Ascending aorta (tissue), 2 donors: ENCODE measurements at regions not wholly inside any gene's neighbourhood (a gene's known extent, or its start where the extent isn't known, plus 50 kb on each side); places are given as distances from the start of the nearest gene placed in this dataset.

Experiments used
- DNase-seq, 2 donors: peaks; one replicate each; pipeline ENCODE4 v3.0.0-alpha.2; 2019; ENCODE audit warnings: low spot score in 2 of 2
- H3K27ac ChIP-seq, 2 donors: fragments of 200-600 bp; sonication (generic); one replicate each; pipeline ENCODE4 v1.5.1; 2016 to 2017; ENCODE audit warnings: mild to moderate bottlenecking in 1 of 2
- H3K27me3 ChIP-seq: fragments of 200-600 bp; sonication (generic); one replicate; pipeline ENCODE4 v1.5.1; 2017
- H3K36me3 ChIP-seq, 2 donors: fragments of 200-600 bp; sonication (generic); one replicate each; pipeline ENCODE4 v1.5.1; 2016
- H3K4me1 ChIP-seq, 2 donors: fragments of 200-600 bp; sonication (generic); one replicate each; pipeline ENCODE4 v1.5.1; 2016 to 2017; ENCODE audit warnings: mild to moderate bottlenecking in 1 of 2
- H3K4me3 ChIP-seq, 2 donors: fragments of 200-600 bp; sonication (generic); one replicate each; pipeline ENCODE4 v1.5.1; 2016 to 2017; ENCODE audit warnings: mild to moderate bottlenecking in 1 of 2
- H3K9me3 ChIP-seq, 2 donors: fragments of 200-600 bp; sonication (generic); one replicate each; pipeline ENCODE4 v1.5.1; 2016
- CTCF ChIP-seq, 3 experiments: fragments of 200-600 bp in 2 of 3; fragments of 450-650 bp in 1 of 3; sonication (generic) in 2 of 3; IDR thresholded peaks; one replicate each; pipeline ENCODE4 v1.5.1; 2016 to 2019; ENCODE audit warnings: antibody characterized with exemption in 3 of 3, mild to moderate bottlenecking in 1 of 3, moderate library complexity in 1 of 3
- intact Hi-C: fragments of 100-400 bp; cut with DNase I; formaldehyde crosslinking; loops from one replicate; pipeline ENCODE4 v1.15.1; 2023

- no peak overlapping the region for H3K4me3 ChIP-seq
- no peaks in the 10 kb centered on the region for H3K36me3 ChIP-seq
- H3K27me3 ChIP-seq = no peaks in the 10 kb centered on the region
- peaks cover 17 to 39% of the 10 kb centered on the region in 2 donors for H3K4me1 ChIP-seq
- H3K27ac ChIP-seq = no peak overlapping the region
- no peak for TF ChIP-seq CTCF (IDR thresholded peaks at IDR 0.05)
- H3K9me3 ChIP-seq = no peaks in the 10 kb centered on the region
- intact Hi-C loops = no loop called here
- DNase-seq = peak in 1 of 2 donors; percentile 25
These were observed 402.0 kb downstream of the RPS24 start for GRCh38 chr10:78435484-78436221.

GRCh38 chr10:78436222-78436573 lies 402.5 kb downstream of the RPS24 start:
- H3K27ac ChIP-seq = no peak overlapping the region

GRCh38 chr10:78436706-78437406 lies 403.2 kb downstream of the RPS24 start:
- intact Hi-C loops = no loop called here
- no peak overlapping the region for H3K4me3 ChIP-seq
- H3K27me3 ChIP-seq = no peaks in the 10 kb centered on the region
- peaks cover 17 to 39% of the 10 kb centered on the region in 2 donors for H3K4me1 ChIP-seq
- no peaks in the 10 kb centered on the region for H3K9me3 ChIP-seq
- no peaks in the 10 kb centered on the region for H3K36me3 ChIP-seq
- no peak overlapping the region for H3K27ac ChIP-seq
- DNase-seq = peak in 1 of 2 donors; percentile 19
- TF ChIP-seq CTCF (IDR thresholded peaks at IDR 0.05) = no peak

More at GRCh38 chr10:78436222-78436573, 402.5 kb downstream of the RPS24 start:
- peaks cover 17 to 39% of the 10 kb centered on the region in 2 donors for H3K4me1 ChIP-seq
- no peaks in the 10 kb centered on the region for H3K36me3 ChIP-seq
- peak in 1 of 2 donors; percentile 33 for DNase-seq
- intact Hi-C loops = no loop called here
- no peak overlapping the region for H3K4me3 ChIP-seq
- no peaks in the 10 kb centered on the region for H3K9me3 ChIP-seq
- no peaks in the 10 kb centered on the region for H3K27me3 ChIP-seq
- TF ChIP-seq CTCF (IDR thresholded peaks at IDR 0.05) = no peak

- peaks cover 17 to 42% of the 10 kb centered on the region in 2 donors for H3K4me1 ChIP-seq
These were observed 403.7 kb downstream of the RPS24 start for GRCh38 chr10:78437407-78437768.

More at GRCh38 chr10:78437407-78437768, 403.7 kb downstream of the RPS24 start:
- Histone ChIP-seq H3K27me3 (no peaks in the 10 kb centered on the region), H3K9me3 (no peaks in the 10 kb centered on the region), H3K36me3 (no peaks in the 10 kb centered on the region), H3K27ac (no peak overlapping the region), H3K4me3 (no peak overlapping the region)
- intact Hi-C loops = no loop called here
- no peak for TF ChIP-seq CTCF (IDR thresholded peaks at IDR 0.05)
- no peak for DNase-seq
